Astrocyte (in vitro differentiated cells and primary cell): ENCODE measurements at regions not wholly inside any gene's neighbourhood (a gene's known extent, or its start where the extent isn't known, plus 50 kb on each side); places are given as distances from the start of the nearest gene placed in this dataset.
A peak's percentile ranks its signal among the peaks of the same experiment; 100 is the strongest.

Source experiments
- DNase-seq: peaks from one replicate; pipeline ENCODE4 v3.0.0-alpha.2; 2010; ENCODE audit warnings: low read depth
- FAIRE-seq: peaks from 2 replicates; lab custom pipeline; 2011; peaks lifted over from hg19 to GRCh38; lab: Jason Lieb, UNC
- H2AFZ ChIP-seq: 2 replicates; pipeline ENCODE4 v1.6.0; 2012; ENCODE audit warnings: low read depth, low read length, inconsistent platforms
- H3K27ac ChIP-seq: 2 replicates; pipeline ENCODE4 v1.5.1; 2011; ENCODE audit warnings: low read depth, low read length, inconsistent platforms
- H3K27me3 ChIP-seq: 2 replicates; pipeline ENCODE4 v1.6.0; 2011; ENCODE audit warnings: low read length, inconsistent platforms; ENCODE audit not compliant: insufficient read depth
- H3K36me3 ChIP-seq: 2 replicates; pipeline ENCODE4 v1.5.1; 2011; ENCODE audit warnings: low read length, inconsistent platforms; ENCODE audit not compliant: insufficient read depth
- H3K4me1 ChIP-seq: 2 replicates; pipeline ENCODE4 v1.5.1; 2011; ENCODE audit warnings: low read length, inconsistent platforms; ENCODE audit not compliant: insufficient read depth
- H3K4me2 ChIP-seq: 2 replicates; pipeline ENCODE4 v1.6.0; 2012; ENCODE audit warnings: low read length, inconsistent platforms
- H3K4me3 ChIP-seq: 2 replicates; pipeline ENCODE4 v1.5.1; 2011; ENCODE audit warnings: low read depth, mild to moderate bottlenecking, low read length, inconsistent platforms; ENCODE audit not compliant: insufficient read depth
- H3K79me2 ChIP-seq: 2 replicates; pipeline ENCODE4 v1.6.0; 2012; ENCODE audit warnings: mild to moderate bottlenecking, low read length, inconsistent platforms; ENCODE audit not compliant: insufficient read depth
- H3K9ac ChIP-seq: 2 replicates; pipeline ENCODE4 v1.6.0; 2012; ENCODE audit warnings: mild to moderate bottlenecking, low read length, inconsistent platforms
- H3K9me3 ChIP-seq: 2 replicates; pipeline ENCODE4 v1.5.1; 2012; ENCODE audit warnings: low read depth, mild to moderate bottlenecking, low read length, inconsistent platforms; ENCODE audit not compliant: insufficient read depth
- H4K20me1 ChIP-seq: 2 replicates; pipeline ENCODE4 v1.6.0; 2012; ENCODE audit warnings: low read length, inconsistent platforms; ENCODE audit not compliant: insufficient read depth
- H3K27ac Mint-ChIP-seq: one replicate; pipeline ENCODE4 v1.8.0; 2021; ENCODE audit warnings: mild to moderate bottlenecking, mixed read lengths; ENCODE audit not compliant: unreplicated experiment
- H3K27me3 Mint-ChIP-seq: one replicate; pipeline ENCODE4 v1.8.0; 2021; ENCODE audit warnings: low read depth, mixed read lengths; ENCODE audit not compliant: unreplicated experiment
- H3K36me3 Mint-ChIP-seq: one replicate; pipeline ENCODE4 v1.8.0; 2021; ENCODE audit warnings: low read depth, mixed read lengths; ENCODE audit not compliant: unreplicated experiment
- H3K4me1 Mint-ChIP-seq: one replicate; pipeline ENCODE4 v1.8.0; 2021; ENCODE audit warnings: low read depth, mixed read lengths; ENCODE audit not compliant: unreplicated experiment
- H3K4me3 Mint-ChIP-seq: one replicate; pipeline ENCODE4 v1.8.0; 2021; ENCODE audit warnings: mild to moderate bottlenecking, moderate library complexity, mixed read lengths; ENCODE audit not compliant: unreplicated experiment
- H3K9me3 Mint-ChIP-seq: one replicate; pipeline ENCODE4 v1.8.0; 2021; ENCODE audit warnings: mild to moderate bottlenecking, mixed read lengths; ENCODE audit not compliant: unreplicated experiment
- CTCF ChIP-seq: IDR thresholded peaks from 2 replicates; pipeline ENCODE4 v1.5.1; 2011; ENCODE audit warnings: low read depth, mild to moderate bottlenecking, inconsistent platforms, low read length, moderate library complexity; ENCODE audit not compliant: insufficient read depth
- EZH2 ChIP-seq: IDR thresholded peaks from 2 replicates; pipeline ENCODE4 v1.6.1; 2012; ENCODE audit warnings: mild to moderate bottlenecking, low read length, inconsistent platforms; ENCODE audit not compliant: insufficient read depth

GRCh38 chr3:87333393-87333892, 57.1 kb upstream of the POU1F1 start:
- H3K9me3 ChIP-seq, result no peaks in the 10 kb centered on the region
- H3K4me3 Mint-ChIP-seq, result no peak overlapping the region
- FAIRE-seq (peak; percentile 94), DNase-seq (peak; percentile 88)
- H3K36me3 ChIP-seq, result no peaks in the 10 kb centered on the region
- H3K4me3 ChIP-seq, result no peak overlapping the region
- H3K9ac ChIP-seq, result peak overlapping the region; percentile 51
- peak overlapping the region; percentile 79 for H3K27ac Mint-ChIP-seq
- H2AFZ ChIP-seq, result peak overlapping the region; percentile 60
- H4K20me1 ChIP-seq, result no peaks in the 10 kb centered on the region
- peak overlapping the region; percentile 85 for H3K27ac ChIP-seq
- TF ChIP-seq EZH2 (no peak), CTCF (no peak)
- no peaks in the 10 kb centered on the region for H3K36me3 Mint-ChIP-seq
- H3K4me1 ChIP-seq, result peaks cover 14% of the 10 kb centered on the region
- no peaks in the 10 kb centered on the region for H3K79me2 ChIP-seq
- peaks cover 11% of the 10 kb centered on the region for H3K4me1 Mint-ChIP-seq
- no peaks in the 10 kb centered on the region for H3K27me3 Mint-ChIP-seq
- no peaks in the 10 kb centered on the region for H3K27me3 ChIP-seq
- no peaks in the 10 kb centered on the region for H3K9me3 Mint-ChIP-seq
- peak overlapping the region; percentile 69 for H3K4me2 ChIP-seq

GRCh38 chr3:87332789-87333188, 56.4 kb upstream of the POU1F1 start:
- FAIRE-seq (no peak), DNase-seq (no peak)
- Mint-ChIP-seq H3K36me3 (no peaks in the 10 kb centered on the region), H3K27me3 (no peaks in the 10 kb centered on the region), H3K4me1 (peaks cover 11% of the 10 kb centered on the region), H3K4me3 (no peak overlapping the region), H3K9me3 (no peaks in the 10 kb centered on the region), H3K27ac (peak overlapping the region; percentile 79)
- peaks cover 14% of the 10 kb centered on the region for H3K4me1 ChIP-seq
- no peaks in the 10 kb centered on the region for H3K79me2 ChIP-seq
- no peaks in the 10 kb centered on the region for H3K9me3 ChIP-seq
- no peaks in the 10 kb centered on the region for H3K36me3 ChIP-seq
- H2AFZ ChIP-seq, result peak overlapping the region; percentile 25
- TF ChIP-seq CTCF (no peak), EZH2 (no peak)
- H3K27ac ChIP-seq, result peak overlapping the region; percentile 69
- no peak overlapping the region for H3K4me3 ChIP-seq
- H3K9ac ChIP-seq, result peak overlapping the region; percentile 5
- no peaks in the 10 kb centered on the region for H3K27me3 ChIP-seq
- H4K20me1 ChIP-seq, result no peaks in the 10 kb centered on the region
- peak overlapping the region; percentile 69 for H3K4me2 ChIP-seq

- Mint-ChIP-seq H3K4me3 (no peak overlapping the region), H3K27ac (no peak overlapping the region), H3K27me3 (no peaks in the 10 kb centered on the region), H3K36me3 (no peaks in the 10 kb centered on the region), H3K4me1 (peaks cover 11% of the 10 kb centered on the region), H3K9me3 (no peaks in the 10 kb centered on the region)
- Histone ChIP-seq H3K4me1 (peaks cover 13% of the 10 kb centered on the region), H3K4me3 (no peak overlapping the region), H4K20me1 (no peaks in the 10 kb centered on the region), H3K36me3 (no peaks in the 10 kb centered on the region), H3K27me3 (no peaks in the 10 kb centered on the region), H2AFZ (no peak overlapping the region), H3K9me3 (no peaks in the 10 kb centered on the region), H3K79me2 (no peaks in the 10 kb centered on the region), H3K4me2 (no peak overlapping the region), H3K27ac (no peak overlapping the region), H3K9ac (no peak overlapping the region)
- no peak for TF ChIP-seq CTCF
- TF ChIP-seq EZH2, result no peak
- FAIRE-seq (no peak), DNase-seq (no peak)
Measured at GRCh38 chr3:87329065-87329464, 52.7 kb upstream of the POU1F1 start.
